Endometrium (tissue), 2 donors: ENCODE measurements at regions not wholly inside any gene's neighbourhood (a gene's known extent, or its start where the extent isn't known, plus 50 kb on each side); places are given as distances from the start of the nearest gene placed in this dataset.

Source experiments
- FAIRE-seq: peaks from 2 replicates; lab custom pipeline; 2012; peaks lifted over from hg19 to GRCh38; lab: Jason Lieb, UNC
- donor health status: control.
- donor health status: control.

- FAIRE-seq: no peak
Measured at GRCh38 chr3:180188512-180189309, 152.0 kb upstream of the PEX5L start.

- no peak for FAIRE-seq
Measured at GRCh38 chr3:180189310-180189648, 152.5 kb upstream of the PEX5L start.

GRCh38 chr3:180196658-180197057 is 159.9 kb upstream of the PEX5L start:
- FAIRE-seq: no peak

- no peak for FAIRE-seq
Measured at GRCh38 chr3:180199417-180199995, 162.8 kb upstream of the PEX5L start.

- FAIRE-seq: no peak
Measured at GRCh38 chr3:180215866-180216265, 179.1 kb upstream of the PEX5L start.

GRCh38 chr3:180223268-180223667 is 186.5 kb upstream of the PEX5L start:
- no peak for FAIRE-seq

GRCh38 chr3:180229113-180229512 is 192.4 kb upstream of the PEX5L start:
- no peak for FAIRE-seq

- no peak for FAIRE-seq
Measured at GRCh38 chr3:180239939-180240338, 203.2 kb upstream of the PEX5L start.

- no peak for FAIRE-seq
Measured at GRCh38 chr3:180246688-180247195, 210.0 kb upstream of the PEX5L start.

GRCh38 chr3:180250172-180250571 is 213.4 kb upstream of the PEX5L start:
- no peak for FAIRE-seq

GRCh38 chr3:180252683-180253082 is 215.9 kb upstream of the PEX5L start:
- FAIRE-seq: no peak

- FAIRE-seq: no peak
Measured at GRCh38 chr3:180253283-180253682, 216.5 kb upstream of the PEX5L start.

- no peak for FAIRE-seq
Measured at GRCh38 chr3:180264479-180264878, 227.7 kb upstream of the PEX5L start.

GRCh38 chr3:180265551-180265950 is 228.8 kb upstream of the PEX5L start:
- FAIRE-seq: no peak

- FAIRE-seq: no peak
Measured at GRCh38 chr3:180267202-180267843, 230.6 kb upstream of the PEX5L start.

GRCh38 chr3:180274536-180274935 is 237.8 kb upstream of the PEX5L start:
- FAIRE-seq: no peak

GRCh38 chr3:180275176-180275575 is 238.4 kb upstream of the PEX5L start:
- no peak for FAIRE-seq

- FAIRE-seq: no peak
Measured at GRCh38 chr3:180277041-180277440, 240.3 kb upstream of the PEX5L start.

- FAIRE-seq: no peak
Measured at GRCh38 chr3:180278583-180279188, 241.9 kb upstream of the PEX5L start.

- no peak for FAIRE-seq
Measured at GRCh38 chr3:180280555-180280954, 243.8 kb upstream of the PEX5L start.

- FAIRE-seq: no peak
Measured at GRCh38 chr3:180282386-180282785, 245.6 kb upstream of the PEX5L start.

- FAIRE-seq: no peak
Measured at GRCh38 chr3:180283251-180283650, 246.5 kb upstream of the PEX5L start.
